Duodenal mucosa (tissue), 2 donors: ENCODE measurements at regions not wholly inside any gene's neighbourhood (a gene's known extent, or its start where the extent isn't known, plus 50 kb on each side); places are given as distances from the start of the nearest gene placed in this dataset.

Experiments
- H3K27ac ChIP-seq: one replicate; pipeline ENCODE4 v1.7.0; 2013; ENCODE audit warnings: low read depth, low read length
- H3K27me3 ChIP-seq, 2 donors: one replicate each; pipeline ENCODE4 v1.7.0; 2013; ENCODE audit warnings: low read length in 2 of 2, control low read depth in 1 of 2; ENCODE audit not compliant: insufficient read depth in 2 of 2, control insufficient read depth in 1 of 2
- H3K36me3 ChIP-seq, 2 donors: one replicate each; pipeline ENCODE4 v1.7.0; 2013; ENCODE audit warnings: low read length in 2 of 2, control low read depth in 1 of 2; ENCODE audit not compliant: insufficient read depth in 2 of 2, control insufficient read depth in 1 of 2
- H3K4me1 ChIP-seq, 2 donors: one replicate each; pipeline ENCODE4 v1.7.0; 2013; ENCODE audit warnings: low read length in 2 of 2, control low read depth in 1 of 2; ENCODE audit not compliant: insufficient read depth in 2 of 2, control insufficient read depth in 1 of 2
- H3K4me3 ChIP-seq, 2 donors: one replicate each; pipeline ENCODE4 v1.7.0; 2013; ENCODE audit warnings: low read length in 2 of 2, low read depth in 1 of 2
- H3K9ac ChIP-seq, 2 donors: one replicate each; pipeline ENCODE4 v1.7.0; 2013; ENCODE audit warnings: low read length in 2 of 2, low read depth in 1 of 2
- H3K9me3 ChIP-seq, 2 donors: one replicate each; pipeline ENCODE4 v1.7.0; 2013; ENCODE audit warnings: low read length in 2 of 2, control low read depth in 1 of 2; ENCODE audit not compliant: control insufficient read depth in 1 of 2

GRCh38 chr3:72097053-72097452 lies 312.1 kb upstream of the PROK2 start:
- Histone ChIP-seq H3K9ac (no peak overlapping the region), H3K4me1 (peaks cover 8 to 16% of the 10 kb centered on the region in 2 donors), H3K36me3 (no peaks in the 10 kb centered on the region), H3K27me3 (peaks cover 7 to 9% of the 10 kb centered on the region in 2 donors), H3K4me3 (no peak overlapping the region), H3K9me3 (no peaks in the 10 kb centered on the region), H3K27ac (no peak overlapping the region)

GRCh38 chr3:72095521-72095920 lies 310.6 kb upstream of the PROK2 start:
- no peak overlapping the region for H3K27ac ChIP-seq
- H3K27me3 ChIP-seq = no peaks in the 10 kb centered on the region
- H3K9ac ChIP-seq = no peak overlapping the region
- peaks cover 3 to 10% of the 10 kb centered on the region in 2 donors for H3K4me1 ChIP-seq
- H3K9me3 ChIP-seq = no peaks in the 10 kb centered on the region
- no peak overlapping the region for H3K4me3 ChIP-seq
- H3K36me3 ChIP-seq = no peaks in the 10 kb centered on the region

GRCh38 chr3:72093992-72094334 lies 309.0 kb upstream of the PROK2 start:
- Histone ChIP-seq H3K4me3 (no peak overlapping the region), H3K27ac (no peak overlapping the region), H3K36me3 (no peaks in the 10 kb centered on the region), H3K9me3 (no peaks in the 10 kb centered on the region), H3K4me1 (peaks cover 0 to 4% of the 10 kb centered on the region in 2 donors), H3K9ac (no peak overlapping the region), H3K27me3 (no peaks in the 10 kb centered on the region)

GRCh38 chr3:72093270-72093991 lies 308.5 kb upstream of the PROK2 start:
- peaks cover 0 to 4% of the 10 kb centered on the region in 2 donors for H3K4me1 ChIP-seq
- no peaks in the 10 kb centered on the region for H3K9me3 ChIP-seq
- no peak overlapping the region for H3K4me3 ChIP-seq
- no peak overlapping the region for H3K27ac ChIP-seq
- no peak overlapping the region for H3K9ac ChIP-seq
- H3K36me3 ChIP-seq = no peaks in the 10 kb centered on the region
- no peaks in the 10 kb centered on the region for H3K27me3 ChIP-seq

GRCh38 chr3:72092778-72093177 lies 307.8 kb upstream of the PROK2 start:
- Histone ChIP-seq H3K9ac (no peak overlapping the region), H3K27ac (no peak overlapping the region), H3K27me3 (no peaks in the 10 kb centered on the region), H3K4me1 (peaks cover 0 to 4% of the 10 kb centered on the region in 2 donors), H3K4me3 (no peak overlapping the region), H3K36me3 (no peaks in the 10 kb centered on the region), H3K9me3 (no peaks in the 10 kb centered on the region)

GRCh38 chr3:72088486-72089025 lies 303.6 kb upstream of the PROK2 start:
- Histone ChIP-seq H3K9me3 (no peaks in the 10 kb centered on the region), H3K27me3 (no peaks in the 10 kb centered on the region), H3K9ac (no peak overlapping the region), H3K27ac (no peak overlapping the region), H3K36me3 (no peaks in the 10 kb centered on the region), H3K4me3 (no peak overlapping the region), H3K4me1 (peaks cover 0 to 4% of the 10 kb centered on the region in 2 donors)

GRCh38 chr3:72087420-72087819 lies 302.5 kb upstream of the PROK2 start:
- no peaks in the 10 kb centered on the region for H3K36me3 ChIP-seq
- no peak overlapping the region for H3K9ac ChIP-seq
- H3K4me1 ChIP-seq = peaks cover 2 to 10% of the 10 kb centered on the region in 2 donors
- no peak overlapping the region for H3K4me3 ChIP-seq
- H3K9me3 ChIP-seq = no peaks in the 10 kb centered on the region
- no peak overlapping the region for H3K27ac ChIP-seq
- no peaks in the 10 kb centered on the region for H3K27me3 ChIP-seq

GRCh38 chr3:72086743-72087087 lies 301.8 kb upstream of the PROK2 start:
- H3K27me3 ChIP-seq = no peaks in the 10 kb centered on the region
- no peak overlapping the region for H3K9ac ChIP-seq
- H3K36me3 ChIP-seq = no peaks in the 10 kb centered on the region
- no peak overlapping the region for H3K4me3 ChIP-seq
- H3K27ac ChIP-seq = no peak overlapping the region
- H3K9me3 ChIP-seq = no peaks in the 10 kb centered on the region
- H3K4me1 ChIP-seq = peaks cover 7 to 17% of the 10 kb centered on the region in 2 donors

GRCh38 chr3:72086042-72086742 lies 301.2 kb upstream of the PROK2 start:
- Histone ChIP-seq H3K9me3 (no peaks in the 10 kb centered on the region), H3K27me3 (no peaks in the 10 kb centered on the region), H3K4me3 (no peak overlapping the region), H3K36me3 (no peaks in the 10 kb centered on the region), H3K9ac (no peak overlapping the region), H3K4me1 (peaks cover 7 to 17% of the 10 kb centered on the region in 2 donors), H3K27ac (no peak overlapping the region)

- H3K9ac ChIP-seq = no peak overlapping the region
- no peaks in the 10 kb centered on the region for H3K36me3 ChIP-seq
- no peaks in the 10 kb centered on the region for H3K9me3 ChIP-seq
- no peaks in the 10 kb centered on the region for H3K27me3 ChIP-seq
- H3K27ac ChIP-seq = no peak overlapping the region
- H3K4me3 ChIP-seq = no peak overlapping the region
- peaks cover 7 to 13% of the 10 kb centered on the region in 2 donors for H3K4me1 ChIP-seq
Observed at GRCh38 chr3:72085036-72085435, 300.1 kb upstream of the PROK2 start.
